GM19328 (cell line): ENCODE measurements at regions not wholly inside any gene's neighbourhood (a gene's known extent, or its start where the extent isn't known, plus 50 kb on each side); places are given as distances from the start of the nearest gene placed in this dataset.
A peak's percentile ranks its signal among the peaks of the same experiment; 100 is the strongest.

Experiments used
- ATAC-seq: cut with Tn5 transposase; IDR thresholded peaks from one replicate; pipeline ENCODE4 v1.9.1; 2021; ENCODE audit warnings: mild to moderate bottlenecking, moderate library complexity; ENCODE audit not compliant: unreplicated experiment

DNA sequence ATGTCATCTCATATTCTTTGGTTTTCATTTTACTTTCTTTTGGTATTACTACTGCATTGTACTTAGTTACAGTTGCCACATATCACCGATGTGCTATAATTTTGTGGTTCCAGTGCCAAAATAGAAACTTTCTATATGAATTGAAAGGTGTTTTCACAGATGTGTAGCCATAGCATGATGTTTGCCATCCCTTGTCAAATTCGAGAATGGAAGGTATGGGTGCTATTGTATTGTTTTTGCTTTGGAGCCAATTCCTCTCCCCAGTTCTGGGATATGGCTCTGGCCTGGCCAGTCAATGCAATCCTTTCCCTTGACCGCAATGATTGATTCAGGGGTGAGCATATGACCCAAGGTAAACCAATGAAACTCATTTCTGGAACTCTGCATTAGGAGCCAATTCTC, 86.2 kb upstream of the RPS6KA3 start:
- ATAC-seq: no peak

DNA sequence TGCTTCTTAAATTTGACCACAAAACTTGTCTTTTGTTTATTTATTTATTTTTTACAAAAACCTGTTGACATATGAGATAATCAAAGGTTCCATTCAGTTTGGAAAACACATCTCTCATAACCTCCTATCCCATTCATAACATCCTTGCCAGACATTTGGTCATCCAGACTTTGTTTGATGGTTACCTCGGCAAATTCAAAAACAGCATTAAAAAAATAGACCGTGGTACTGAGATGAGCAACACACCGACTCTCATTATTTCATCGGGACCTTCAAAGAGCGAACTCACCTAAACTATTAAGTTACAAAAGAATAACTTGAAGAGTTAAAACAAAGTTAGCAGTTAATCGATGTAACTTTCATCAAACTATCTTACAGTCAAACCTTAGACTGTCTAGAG, 85.8 kb upstream of the RPS6KA3 start:
- no peak for ATAC-seq

GRCh38 chrX:20350596-20350995, 83.9 kb upstream of the RPS6KA3 start:
- ATAC-seq: no peak

DNA sequence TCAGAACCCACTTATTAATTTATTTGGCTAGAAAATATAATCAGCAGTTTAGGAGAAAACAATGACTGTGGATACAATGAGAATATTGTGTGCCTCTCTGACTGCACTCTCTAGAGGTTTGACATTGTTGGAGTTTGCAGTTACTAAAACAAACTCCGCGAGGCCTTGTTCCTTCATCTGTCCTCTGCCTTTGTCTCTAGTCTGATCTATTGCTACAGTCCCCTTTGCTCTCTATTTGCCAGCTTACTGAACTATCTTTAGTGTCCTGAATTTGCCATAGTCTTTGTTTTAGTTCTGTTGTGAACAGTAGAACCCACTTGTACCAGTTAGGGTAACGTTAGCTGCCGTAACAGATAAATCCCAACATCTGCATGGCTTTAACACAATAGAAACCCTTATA, 81.4 kb upstream of the RPS6KA3 start:
- no peak for ATAC-seq

GRCh38 chrX:20347481-20347880, 80.8 kb upstream of the RPS6KA3 start:
- ATAC-seq: no peak

DNA sequence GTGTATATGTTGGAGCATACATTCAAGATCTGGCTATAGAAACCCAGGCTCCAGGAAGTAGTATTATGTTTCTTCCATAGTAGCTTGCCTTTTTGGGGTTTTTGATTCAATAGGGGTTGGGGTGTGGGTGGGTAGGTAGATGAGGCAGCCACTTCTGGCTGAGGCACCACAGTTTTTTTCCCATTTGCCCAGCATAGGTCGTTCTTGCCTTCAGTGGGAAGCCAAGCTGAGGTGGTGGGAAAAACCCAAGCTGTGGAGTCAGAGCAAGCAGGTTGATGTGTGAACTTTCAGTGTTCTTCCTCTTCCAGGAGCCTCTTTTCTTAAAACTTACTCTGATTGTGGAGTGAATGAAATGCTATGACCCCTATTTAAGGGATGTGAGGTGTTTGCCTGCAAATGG, 67.0 kb upstream of the RPS6KA3 start:
- no peak for ATAC-seq

- ATAC-seq: no peak
Observed at GRCh38 chrX:20330545-20330944, 63.8 kb upstream of the RPS6KA3 start.

DNA sequence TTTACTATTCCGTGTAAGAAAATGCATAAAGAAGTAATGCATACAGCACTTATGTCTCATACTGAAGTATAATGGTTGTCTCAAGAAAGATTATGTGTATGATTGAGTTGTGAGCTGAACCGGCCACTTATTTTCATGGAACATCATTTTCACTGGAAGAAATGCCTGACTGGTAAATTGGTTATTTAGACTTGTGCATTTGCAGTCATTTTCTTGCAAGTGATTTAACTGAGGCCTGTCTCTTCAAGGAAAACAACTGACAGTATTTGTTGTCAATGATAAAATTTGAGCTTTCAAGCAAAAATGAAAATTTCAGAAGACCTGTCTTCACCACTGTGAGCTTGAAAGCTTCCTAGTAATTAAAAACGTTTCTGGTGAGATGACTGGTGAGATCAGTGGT, 62.7 kb upstream of the RPS6KA3 start:
- no peak for ATAC-seq

DNA sequence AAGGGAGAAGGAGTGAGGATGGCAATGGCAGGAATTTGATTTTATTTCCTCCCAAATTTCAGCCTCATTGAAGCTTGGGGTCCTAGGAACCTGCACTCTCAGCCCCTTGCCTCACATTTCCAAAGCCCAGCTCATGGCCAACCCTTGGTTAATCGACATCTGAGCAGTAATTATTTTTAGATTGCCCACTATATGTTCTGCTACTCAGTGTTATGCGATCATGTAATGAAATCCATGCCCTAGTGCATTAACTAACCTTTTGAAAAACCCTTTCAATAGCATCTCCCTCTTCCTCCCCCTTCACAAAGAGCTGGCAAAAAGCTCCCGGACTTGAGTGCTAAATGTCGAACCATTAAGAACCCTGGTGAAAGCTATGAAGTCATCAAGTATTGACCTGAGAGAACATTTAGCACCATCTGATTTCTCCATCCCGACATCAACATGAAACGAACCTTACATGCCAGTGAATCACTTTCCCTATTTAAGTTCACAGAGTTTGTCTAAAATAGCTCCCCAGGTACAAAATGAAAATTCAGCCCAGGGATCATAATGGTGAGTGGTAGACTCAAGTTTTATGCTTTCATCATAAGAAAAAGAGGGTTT, 59.2 kb upstream of the RPS6KA3 start:
- no peak for ATAC-seq

DNA sequence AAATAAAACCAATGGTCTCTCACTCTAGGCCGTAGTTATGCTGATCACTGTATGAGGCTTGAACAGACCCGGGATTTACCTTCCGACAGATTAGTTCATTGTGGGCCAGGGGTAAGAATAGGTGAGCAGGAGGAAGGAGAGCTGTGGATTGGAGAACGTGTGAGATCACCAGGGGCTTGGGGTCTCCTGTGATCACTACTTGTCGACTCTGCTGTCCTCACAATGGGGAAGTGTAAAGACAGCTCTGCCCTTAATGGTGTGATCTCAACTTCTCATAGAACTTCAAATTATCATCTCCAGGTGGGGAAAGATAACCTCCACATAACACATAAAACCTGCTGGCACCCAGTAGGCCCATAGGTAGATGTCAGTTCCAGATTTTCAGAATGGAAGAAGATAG, 56.2 kb upstream of the RPS6KA3 start:
- ATAC-seq: no peak

DNA sequence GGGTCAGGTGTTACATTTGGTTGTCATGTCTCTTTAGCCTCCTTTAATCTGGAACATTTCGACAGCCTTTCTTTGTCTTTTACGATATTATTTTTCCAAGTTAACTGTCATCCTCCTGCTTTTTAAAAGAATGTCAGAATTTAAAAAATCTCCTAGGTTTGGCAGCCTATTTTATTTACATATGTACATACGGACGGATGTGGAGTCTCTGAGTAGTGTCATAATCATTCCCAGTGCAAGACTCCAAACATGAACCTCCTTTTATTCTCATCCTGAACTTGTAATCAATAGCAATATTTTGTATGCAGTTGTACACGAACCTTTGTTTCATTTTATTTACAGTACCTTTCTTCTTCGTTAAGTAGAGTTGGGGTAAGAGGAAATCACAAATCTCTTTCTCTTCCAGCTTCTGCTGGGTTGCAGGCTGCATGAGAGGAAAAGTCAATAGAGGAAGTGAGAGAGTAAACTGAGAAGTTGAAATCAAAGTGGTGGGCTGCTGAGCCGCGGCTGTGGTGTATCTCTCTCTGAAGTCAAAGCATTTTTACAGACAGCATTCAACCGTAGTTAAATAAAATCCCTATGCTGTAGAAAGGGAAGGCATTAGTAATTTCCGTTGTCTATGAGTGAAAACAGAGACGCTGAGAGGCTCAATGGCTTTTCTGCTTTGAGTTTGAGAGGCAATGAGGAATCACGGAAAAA, 53.9 kb upstream of the RPS6KA3 start:
- peak; percentile 94 for ATAC-seq

GRCh38 chrX:20319054-20319453, 52.3 kb upstream of the RPS6KA3 start:
- no peak for ATAC-seq

GRCh38 chrX:20317873-20318272, 51.2 kb upstream of the RPS6KA3 start:
- ATAC-seq: no peak
